T-helper 2 cell treated with Interferon-gamma antibody and Interleukin-4, amounts not matched to agents 5 μg/mL and 100 μg/mL, for 36 hours (primary cell): ENCODE measurements at regions not wholly inside any gene's neighbourhood (a gene's known extent, or its start where the extent isn't known, plus 50 kb on each side); places are given as distances from the start of the nearest gene placed in this dataset.

Experiments used
- DNase-seq: peaks from one replicate; pipeline ENCODE4 v3.0.0; 2021; ENCODE audit warnings: low spot score
- H3K27ac Mint-ChIP-seq: one replicate; pipeline ENCODE4 v1.8.0; 2021; ENCODE audit warnings: mild to moderate bottlenecking, mixed read lengths
- H3K27me3 Mint-ChIP-seq: one replicate; pipeline ENCODE4 v1.8.0; 2021; ENCODE audit warnings: low read depth, mixed read lengths
- H3K36me3 Mint-ChIP-seq: one replicate; pipeline ENCODE4 v1.8.0; 2021; ENCODE audit warnings: low read depth, mixed read lengths
- H3K4me1 Mint-ChIP-seq: one replicate; pipeline ENCODE4 v1.8.0; 2021; ENCODE audit warnings: low read depth, mixed read lengths
- H3K4me3 Mint-ChIP-seq: one replicate; pipeline ENCODE4 v1.8.0; 2022; ENCODE audit warnings: mild to moderate bottlenecking, moderate library complexity, mixed read lengths
- H3K9me3 Mint-ChIP-seq: one replicate; pipeline ENCODE4 v1.8.0; 2021; ENCODE audit warnings: mixed read lengths

DNA sequence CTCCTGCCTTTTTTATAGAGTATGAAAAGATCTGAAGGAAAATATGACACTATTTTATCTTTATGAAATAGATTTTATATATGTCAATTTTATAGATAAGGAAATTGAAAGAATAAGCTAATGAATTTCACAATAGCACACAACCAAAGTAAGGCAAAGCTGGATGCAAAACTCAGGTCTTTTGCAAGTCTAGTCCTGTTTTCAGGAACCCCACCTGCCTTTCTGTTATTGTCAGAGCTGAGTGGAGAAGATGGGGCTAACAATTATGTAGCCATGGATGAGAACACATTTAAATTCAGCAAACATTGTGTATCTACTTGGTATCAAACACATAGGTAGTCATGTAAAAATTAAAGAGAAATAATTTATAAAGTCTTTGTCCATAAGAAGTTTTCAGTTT, 161.5 kb upstream of the ZEB2 start:
- Mint-ChIP-seq H3K36me3 (no peaks in the 10 kb centered on the region), H3K4me1 (no peaks in the 10 kb centered on the region), H3K4me3 (no peak overlapping the region), H3K27me3 (peaks cover 4% of the 10 kb centered on the region), H3K27ac (no peak overlapping the region), H3K9me3 (no peaks in the 10 kb centered on the region)
- DNase-seq, result no peak

DNA sequence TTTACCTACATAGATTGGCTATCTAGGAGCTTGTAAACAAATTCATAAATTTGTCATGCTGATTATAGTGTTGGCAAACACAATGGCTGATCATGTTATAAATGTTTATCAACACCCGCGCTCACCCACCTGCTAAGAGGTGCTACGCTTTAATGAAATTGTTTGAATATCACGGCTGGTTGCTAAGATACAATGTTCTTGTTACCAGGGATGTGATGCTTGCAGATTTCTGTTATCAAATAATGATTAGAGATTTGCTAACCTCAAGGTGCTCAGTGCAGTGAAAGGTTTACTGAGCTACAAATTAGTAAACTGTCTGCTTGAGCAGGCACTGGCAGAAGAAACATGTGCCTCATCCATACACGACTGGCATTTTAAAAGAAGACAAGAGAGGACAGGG, 160.0 kb upstream of the ZEB2 start:
- no peaks in the 10 kb centered on the region for H3K9me3 Mint-ChIP-seq
- no peaks in the 10 kb centered on the region for H3K4me1 Mint-ChIP-seq
- DNase-seq, result no peak
- no peaks in the 10 kb centered on the region for H3K36me3 Mint-ChIP-seq
- H3K4me3 Mint-ChIP-seq, result no peak overlapping the region
- H3K27me3 Mint-ChIP-seq, result peaks cover 6% of the 10 kb centered on the region
- no peak overlapping the region for H3K27ac Mint-ChIP-seq

DNA sequence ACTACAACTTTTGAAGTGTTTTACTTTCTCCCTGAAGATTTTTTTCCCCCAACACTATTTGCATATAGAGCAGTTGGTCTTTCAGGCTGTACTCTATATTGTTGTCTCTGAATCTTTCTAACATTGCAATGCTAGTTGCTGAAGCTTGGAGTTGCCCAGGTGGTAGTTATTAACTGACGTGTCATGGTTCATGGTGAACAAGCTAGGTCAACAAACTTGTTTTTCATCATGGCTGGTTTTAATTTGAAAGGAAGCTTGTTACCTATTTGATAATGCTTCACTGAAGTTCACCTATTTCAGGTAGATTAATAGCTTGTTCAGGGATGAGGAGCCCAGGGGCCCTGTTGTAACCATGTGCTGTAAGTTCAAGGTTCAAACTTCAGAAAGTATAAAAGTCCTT, 158.8 kb upstream of the ZEB2 start:
- no peak for DNase-seq
- H3K27me3 Mint-ChIP-seq, result peaks cover 7% of the 10 kb centered on the region
- H3K4me1 Mint-ChIP-seq, result no peaks in the 10 kb centered on the region
- H3K36me3 Mint-ChIP-seq, result no peaks in the 10 kb centered on the region
- no peak overlapping the region for H3K4me3 Mint-ChIP-seq
- H3K27ac Mint-ChIP-seq, result no peak overlapping the region
- no peaks in the 10 kb centered on the region for H3K9me3 Mint-ChIP-seq

DNA sequence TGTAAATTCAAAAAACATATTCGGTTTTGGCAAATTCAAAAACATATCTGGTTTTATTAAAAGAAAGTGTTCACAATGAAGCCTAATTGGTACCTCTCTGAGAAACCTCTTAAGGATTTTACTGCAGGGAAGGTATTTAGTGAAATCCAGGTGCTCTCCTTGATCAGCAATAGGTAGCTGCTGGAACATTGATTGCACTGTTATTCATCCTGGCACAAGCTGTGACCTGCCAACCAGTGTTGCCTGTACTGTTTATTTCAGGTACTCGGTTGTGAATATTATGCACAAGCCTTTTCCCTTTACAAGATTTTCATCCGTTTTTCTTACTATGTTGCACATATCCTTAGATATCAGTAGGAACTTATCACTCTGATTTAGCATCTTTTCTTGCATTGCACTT, 155.8 kb upstream of the ZEB2 start:
- Mint-ChIP-seq H3K4me1 (no peaks in the 10 kb centered on the region), H3K9me3 (no peaks in the 10 kb centered on the region), H3K27ac (no peak overlapping the region), H3K27me3 (peaks cover 6% of the 10 kb centered on the region), H3K36me3 (no peaks in the 10 kb centered on the region), H3K4me3 (no peak overlapping the region)
- DNase-seq, result no peak

DNA sequence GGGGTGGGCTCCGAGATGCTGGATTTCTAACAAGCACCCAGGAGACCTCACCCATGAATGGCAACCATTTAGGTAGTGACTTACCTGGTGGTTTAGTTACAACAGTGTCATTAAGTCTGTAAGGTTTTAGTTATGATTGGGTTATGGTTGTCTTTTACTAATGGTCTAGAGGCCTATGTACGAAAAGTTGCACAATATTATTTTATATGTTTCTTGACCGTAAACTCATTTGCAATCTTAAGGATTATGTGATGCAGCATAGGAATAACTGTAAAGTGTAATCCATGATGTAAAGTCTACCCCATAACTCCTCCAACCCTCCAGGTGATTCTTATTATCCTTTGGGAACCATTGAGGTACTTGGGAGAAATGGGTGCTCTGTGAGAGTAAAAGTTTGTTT, 155.4 kb upstream of the ZEB2 start:
- Mint-ChIP-seq H3K9me3 (no peaks in the 10 kb centered on the region), H3K27ac (no peak overlapping the region), H3K36me3 (no peaks in the 10 kb centered on the region), H3K4me1 (no peaks in the 10 kb centered on the region), H3K4me3 (no peak overlapping the region), H3K27me3 (peaks cover 6% of the 10 kb centered on the region)
- DNase-seq, result no peak

DNA sequence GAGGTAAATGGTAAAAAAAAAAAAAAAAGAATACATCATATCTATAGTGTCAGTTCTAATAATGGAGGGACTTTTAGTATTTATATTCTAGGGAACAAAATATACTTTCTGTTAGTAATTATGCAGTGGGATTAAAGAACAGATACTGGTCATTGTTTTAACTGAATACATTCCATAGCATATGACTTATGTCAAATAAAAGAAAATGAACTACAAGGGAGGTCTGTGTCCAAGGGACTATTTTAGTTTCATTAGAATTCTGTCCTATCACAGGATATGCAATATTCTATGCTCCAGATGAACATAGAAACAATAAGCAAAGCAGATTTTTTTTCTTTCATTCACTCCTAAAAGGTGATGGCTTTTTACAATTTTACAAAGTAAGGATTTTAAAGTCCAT, 154.2 kb upstream of the ZEB2 start:
- no peaks in the 10 kb centered on the region for H3K4me1 Mint-ChIP-seq
- H3K27ac Mint-ChIP-seq, result no peak overlapping the region

DNA sequence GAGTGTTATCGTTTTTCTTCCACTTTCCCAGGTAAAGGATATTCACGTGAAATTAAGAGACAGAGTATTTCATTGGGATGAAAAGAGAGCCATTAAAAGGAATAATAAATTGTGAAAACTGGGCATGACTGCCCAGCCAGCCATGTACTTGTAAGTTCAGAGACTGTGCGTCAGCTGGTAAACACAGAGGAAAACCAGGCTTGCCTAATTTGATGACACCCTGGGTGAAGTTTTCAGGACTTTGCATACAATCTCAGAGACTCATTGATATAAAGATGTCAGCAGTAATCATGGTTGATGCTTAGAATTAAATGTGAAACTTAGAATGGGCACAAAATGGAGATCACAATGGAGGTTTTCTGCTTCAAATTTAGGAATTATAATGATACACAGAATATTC, 153.5 kb upstream of the ZEB2 start:
- Mint-ChIP-seq H3K9me3 (no peaks in the 10 kb centered on the region), H3K27me3 (peaks cover 6% of the 10 kb centered on the region), H3K27ac (no peak overlapping the region), H3K4me3 (no peak overlapping the region), H3K36me3 (no peaks in the 10 kb centered on the region), H3K4me1 (no peaks in the 10 kb centered on the region)
- no peak for DNase-seq

More for the DNA sequence above, 154.2 kb upstream of the ZEB2 start:
- DNase-seq, result no peak
- Mint-ChIP-seq H3K9me3 (no peaks in the 10 kb centered on the region), H3K36me3 (no peaks in the 10 kb centered on the region), H3K27me3 (peaks cover 6% of the 10 kb centered on the region), H3K4me3 (no peak overlapping the region)

DNA sequence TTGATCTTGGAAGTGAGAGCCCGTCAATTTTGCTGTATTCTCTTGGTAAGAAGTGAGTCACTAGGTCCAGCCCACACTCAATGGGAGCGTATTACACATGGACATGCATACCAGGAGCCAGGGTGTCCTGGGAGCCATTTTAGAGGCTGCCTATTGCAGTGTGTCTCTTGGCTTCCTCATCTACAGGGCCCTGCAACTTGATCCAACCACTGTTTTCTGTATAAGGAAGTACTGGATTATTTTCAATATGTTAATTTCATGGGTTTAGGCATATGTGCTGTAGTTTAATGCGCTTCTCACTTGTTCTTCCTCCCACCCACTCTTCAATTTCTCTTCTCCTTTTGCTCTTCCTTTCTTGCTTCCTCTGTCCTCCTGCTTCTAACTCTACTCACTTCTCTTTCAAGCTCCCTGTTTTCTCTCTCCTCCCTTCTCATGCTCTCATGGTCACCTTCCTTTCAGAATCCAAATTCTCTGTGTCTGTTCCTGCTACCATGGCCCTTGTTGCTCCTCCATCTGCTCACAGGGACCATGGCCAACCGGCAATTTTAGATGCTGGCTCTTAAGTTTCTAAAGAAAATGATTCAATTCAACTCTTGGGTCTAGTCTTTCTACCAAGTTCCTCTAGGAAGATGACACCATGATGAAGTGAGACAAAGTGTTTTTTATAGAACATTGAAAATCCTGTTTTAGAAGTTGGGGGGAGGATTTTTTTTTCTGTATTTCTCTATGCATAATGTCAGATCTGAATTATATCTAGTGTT, 152.0 kb upstream of the ZEB2 start:
- no peak for DNase-seq
- H3K9me3 Mint-ChIP-seq, result no peaks in the 10 kb centered on the region

DNA sequence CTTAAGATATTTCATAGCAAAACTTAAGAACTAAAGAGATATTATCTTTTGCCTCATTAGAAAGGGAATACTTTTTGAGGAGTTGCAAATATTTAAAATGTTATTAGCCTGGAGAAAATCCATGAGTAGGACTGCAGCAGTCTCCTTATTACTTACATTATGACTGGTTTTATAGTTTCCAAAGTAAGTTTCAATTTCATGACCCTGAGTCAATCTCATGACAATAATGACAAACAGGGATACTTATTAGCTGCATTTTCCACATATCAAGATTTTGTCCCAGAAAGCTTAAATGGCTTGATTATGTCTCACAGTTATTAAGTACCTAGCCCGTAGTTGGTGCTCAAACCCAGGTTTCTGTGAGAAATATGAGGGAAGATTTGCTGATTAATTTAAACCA, 150.8 kb upstream of the ZEB2 start:
- DNase-seq, result no peak
- H3K27ac Mint-ChIP-seq, result no peak overlapping the region
- H3K9me3 Mint-ChIP-seq, result no peaks in the 10 kb centered on the region
- H3K36me3 Mint-ChIP-seq, result no peaks in the 10 kb centered on the region
- no peaks in the 10 kb centered on the region for H3K4me1 Mint-ChIP-seq
- no peak overlapping the region for H3K4me3 Mint-ChIP-seq
- H3K27me3 Mint-ChIP-seq, result peaks cover 6% of the 10 kb centered on the region

More for the DNA sequence above, 152.0 kb upstream of the ZEB2 start:
- no peaks in the 10 kb centered on the region for H3K36me3 Mint-ChIP-seq
- no peak overlapping the region for H3K27ac Mint-ChIP-seq
- no peaks in the 10 kb centered on the region for H3K4me1 Mint-ChIP-seq
- no peak overlapping the region for H3K4me3 Mint-ChIP-seq
- peaks cover 6% of the 10 kb centered on the region for H3K27me3 Mint-ChIP-seq

DNA sequence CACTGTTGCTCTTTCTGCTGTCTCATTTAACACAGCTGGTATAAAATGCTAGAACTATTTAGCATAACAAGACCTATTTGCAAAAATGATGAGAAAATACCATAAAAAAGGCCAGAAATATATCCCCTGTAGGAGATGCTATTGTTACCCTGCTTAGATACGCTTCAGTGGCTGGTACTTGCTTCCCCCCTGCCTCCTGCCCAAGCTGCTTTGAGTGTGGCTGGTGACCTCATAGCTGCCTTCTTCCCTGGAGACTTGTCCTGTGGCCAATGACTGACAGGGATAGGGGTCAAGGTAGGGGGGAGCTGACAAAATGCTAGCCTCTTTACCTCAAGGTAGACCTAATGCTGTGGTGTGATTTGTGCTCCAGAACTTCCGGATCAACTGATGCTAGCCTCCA, 150.2 kb upstream of the ZEB2 start:
- H3K36me3 Mint-ChIP-seq, result no peaks in the 10 kb centered on the region
- H3K27me3 Mint-ChIP-seq, result peaks cover 5% of the 10 kb centered on the region
- no peak overlapping the region for H3K27ac Mint-ChIP-seq
- DNase-seq, result no peak
- H3K4me1 Mint-ChIP-seq, result no peaks in the 10 kb centered on the region
- no peak overlapping the region for H3K4me3 Mint-ChIP-seq
- no peaks in the 10 kb centered on the region for H3K9me3 Mint-ChIP-seq

DNA sequence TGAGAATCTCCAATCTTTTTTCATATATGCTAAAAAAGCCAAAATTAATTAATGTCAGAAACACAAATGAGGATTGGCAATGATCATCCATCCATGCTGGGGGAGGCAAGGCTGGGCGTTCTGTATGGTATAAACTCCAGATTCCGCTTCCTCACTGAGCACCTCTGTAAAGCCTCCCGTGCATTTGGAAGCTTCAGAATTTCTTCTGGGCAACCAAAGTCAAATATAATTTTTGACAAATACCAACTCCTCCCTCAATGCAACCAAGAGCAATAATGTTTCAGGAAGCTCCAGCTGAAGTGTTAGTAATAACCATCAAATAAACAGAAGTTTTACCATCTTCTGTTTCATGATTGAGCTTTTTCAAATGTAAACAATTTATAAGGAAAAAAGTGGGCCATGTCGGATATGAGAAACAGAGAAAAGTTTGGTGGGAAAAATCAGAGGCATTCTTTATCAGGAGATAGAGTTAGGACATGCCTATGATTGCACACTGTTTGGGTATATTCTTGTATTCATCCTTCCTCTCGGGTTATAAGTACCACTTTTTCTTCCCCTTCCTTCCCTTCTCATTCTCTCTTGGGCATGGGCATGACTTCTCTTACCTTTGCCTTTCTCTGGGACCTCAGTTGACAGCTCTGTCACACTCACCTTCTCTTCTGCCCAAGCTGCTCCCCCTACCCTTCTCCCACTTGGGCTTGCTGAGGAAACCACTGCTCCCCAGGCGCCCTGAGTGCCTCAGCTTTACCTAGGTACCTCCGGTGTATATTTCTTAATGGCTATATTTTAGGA, 149.5 kb upstream of the ZEB2 start:
- no peak overlapping the region for H3K27ac Mint-ChIP-seq
- no peaks in the 10 kb centered on the region for H3K4me1 Mint-ChIP-seq
- H3K36me3 Mint-ChIP-seq, result no peaks in the 10 kb centered on the region
- H3K9me3 Mint-ChIP-seq, result no peaks in the 10 kb centered on the region
- H3K27me3 Mint-ChIP-seq, result peaks cover 3% of the 10 kb centered on the region
- no peak overlapping the region for H3K4me3 Mint-ChIP-seq
- DNase-seq, result no peak

DNA sequence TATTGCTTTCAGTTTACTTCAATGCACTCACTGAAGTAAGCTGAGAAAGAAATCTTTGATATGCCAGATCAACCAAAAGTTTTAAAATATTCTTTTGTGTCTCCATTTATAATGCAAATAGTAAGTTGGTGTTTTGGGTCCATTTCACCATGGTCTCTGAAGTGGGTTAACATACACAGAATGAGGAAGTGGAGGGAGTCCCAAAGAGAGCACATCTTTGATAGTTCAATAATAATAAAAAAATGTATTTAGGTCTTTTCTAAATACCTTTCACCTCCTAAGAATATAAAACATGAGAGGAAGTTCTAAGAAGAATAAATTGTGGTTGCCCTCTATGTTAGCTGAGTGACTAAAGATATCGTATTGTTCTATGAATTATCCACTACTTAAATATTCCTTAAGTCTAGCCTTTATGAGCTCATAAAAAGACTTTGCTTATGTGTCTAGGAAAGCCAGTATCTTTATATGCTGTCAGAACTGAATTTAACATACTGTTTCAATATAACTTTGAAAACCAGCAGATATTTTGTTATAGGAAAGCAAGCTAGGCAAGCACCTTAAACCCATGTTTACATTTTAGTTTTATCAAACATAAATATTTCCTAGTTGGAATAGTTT, 148.7 kb upstream of the ZEB2 start:
- DNase-seq, result no peak
- H3K4me1 Mint-ChIP-seq, result no peaks in the 10 kb centered on the region
- no peak overlapping the region for H3K4me3 Mint-ChIP-seq
- peaks cover 5% of the 10 kb centered on the region for H3K27me3 Mint-ChIP-seq
- no peak overlapping the region for H3K27ac Mint-ChIP-seq
- no peaks in the 10 kb centered on the region for H3K36me3 Mint-ChIP-seq
- no peaks in the 10 kb centered on the region for H3K9me3 Mint-ChIP-seq

DNA sequence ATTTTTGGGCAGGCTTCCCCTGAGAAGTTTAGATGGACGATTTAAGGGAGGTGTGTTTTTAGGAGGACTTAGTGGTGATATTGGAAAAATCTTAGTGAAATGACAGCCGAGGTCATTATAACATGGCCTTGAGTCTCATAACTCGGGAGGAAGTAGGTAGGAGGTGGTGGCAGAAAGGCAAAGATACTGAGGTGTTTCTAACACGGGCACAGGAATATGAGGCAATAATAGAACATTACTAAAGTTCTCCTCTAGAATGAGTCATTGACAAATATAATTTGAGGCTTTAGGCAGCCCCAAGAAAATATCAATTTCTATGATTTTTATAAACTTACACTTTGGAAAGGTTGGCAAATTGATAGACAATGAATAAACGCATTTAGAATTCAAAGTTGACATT, 146.1 kb upstream of the ZEB2 start:
- Mint-ChIP-seq H3K4me1 (no peaks in the 10 kb centered on the region), H3K27me3 (peaks cover 2% of the 10 kb centered on the region), H3K27ac (no peak overlapping the region), H3K36me3 (no peaks in the 10 kb centered on the region), H3K9me3 (no peaks in the 10 kb centered on the region), H3K4me3 (no peak overlapping the region)
- no peak for DNase-seq

DNA sequence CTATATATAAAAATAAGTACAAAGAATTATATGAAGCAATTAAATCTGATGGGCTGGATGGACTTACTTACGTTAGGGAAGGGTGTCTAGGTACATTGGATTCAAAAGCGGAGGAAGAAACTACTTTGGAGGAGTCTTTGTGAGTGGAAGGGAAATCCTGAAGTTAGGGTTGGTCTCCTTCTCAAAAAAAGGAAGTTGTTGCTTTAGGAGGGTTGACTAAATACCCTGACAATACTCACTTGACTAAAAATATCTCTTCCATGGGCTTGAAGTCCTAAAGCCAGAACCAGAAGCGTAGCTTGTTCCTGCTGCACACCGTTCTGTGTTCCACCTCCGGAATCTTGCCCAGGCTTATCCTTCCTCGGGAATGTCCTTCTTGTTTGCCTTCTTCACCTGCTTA, 143.3 kb upstream of the ZEB2 start:
- Mint-ChIP-seq H3K9me3 (no peaks in the 10 kb centered on the region), H3K27me3 (peaks cover 4% of the 10 kb centered on the region), H3K36me3 (no peaks in the 10 kb centered on the region), H3K27ac (no peak overlapping the region), H3K4me1 (no peaks in the 10 kb centered on the region), H3K4me3 (no peak overlapping the region)
- no peak for DNase-seq
